ENCODE measurements at regions not wholly inside any gene's neighbourhood (a gene's known extent, or its start where the extent isn't known, plus 50 kb on each side); places are given as distances from the start of the nearest gene placed in this dataset.
"Not testable (repeated sequence)": the region's sequence is repeated elsewhere in the genome, so short reads cannot be mapped to it uniquely, and the experiment has no call there.

GRCh38 chr21:23119491-23119890 is 2121.3 kb downstream of the NCAM2 start:
- Histone ChIP-seq H3K27ac (no peak overlapping the region), H3K4me3 (no peak overlapping the region)
- DNase-seq (ENCODE audit: low spot score) = no peak
- TF ChIP-seq CTCF (IDR thresholded peaks at IDR 0.05) = no peak

GRCh38 chr21:23127973-23128372 is 2129.8 kb downstream of the NCAM2 start:
- no peak for TF ChIP-seq CTCF (IDR thresholded peaks at IDR 0.05)
- DNase-seq (ENCODE audit: low spot score) = no peak
- Histone ChIP-seq H3K4me3 (no peak overlapping the region), H3K27ac (no peak overlapping the region)

- Histone ChIP-seq H3K4me3 (no peak overlapping the region), H3K27ac (no peak overlapping the region)
- no peak for DNase-seq (ENCODE audit: low spot score)
- no peak for TF ChIP-seq CTCF (IDR thresholded peaks at IDR 0.05)
Observed at GRCh38 chr21:23130308-23130707, 2132.1 kb downstream of the NCAM2 start.

GRCh38 chr21:23131177-23131576 is 2133.0 kb downstream of the NCAM2 start:
- DNase-seq (ENCODE audit: low spot score) = no peak
- H3K4me3 ChIP-seq = no peak overlapping the region
- TF ChIP-seq CTCF (IDR thresholded peaks at IDR 0.05) = no peak
- H3K27ac ChIP-seq = no peak overlapping the region

- no peak for TF ChIP-seq CTCF (IDR thresholded peaks at IDR 0.05)
- DNase-seq (ENCODE audit: low spot score) = no peak
- Histone ChIP-seq H3K4me3 (no peak overlapping the region), H3K27ac (no peak overlapping the region)
Observed at GRCh38 chr21:23138797-23139196, 2140.6 kb downstream of the NCAM2 start.

DNA sequence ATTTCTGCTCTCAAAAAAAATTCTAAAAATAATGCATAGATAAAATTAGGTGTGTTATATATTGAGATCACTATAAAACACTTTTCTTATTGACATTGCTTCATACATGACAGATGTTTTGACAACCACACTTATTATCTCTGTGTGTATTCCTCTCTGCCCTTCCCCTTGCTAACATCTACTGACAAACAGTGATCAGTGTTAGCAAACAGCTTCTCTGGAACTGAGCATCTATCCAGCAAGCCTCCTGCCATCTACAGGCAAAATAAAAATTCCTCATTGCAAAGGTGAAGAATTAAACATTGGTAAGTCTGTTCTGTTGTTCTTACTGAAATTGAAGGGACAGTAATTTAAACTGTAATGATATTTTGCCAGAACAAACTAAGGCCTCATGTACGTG is 2153.9 kb downstream of the NCAM2 start:
- DNase-seq (ENCODE audit: low spot score) = no peak
- TF ChIP-seq CTCF (IDR thresholded peaks at IDR 0.05) = no peak
- Histone ChIP-seq H3K27ac (no peak overlapping the region), H3K4me3 (no peak overlapping the region)

DNA sequence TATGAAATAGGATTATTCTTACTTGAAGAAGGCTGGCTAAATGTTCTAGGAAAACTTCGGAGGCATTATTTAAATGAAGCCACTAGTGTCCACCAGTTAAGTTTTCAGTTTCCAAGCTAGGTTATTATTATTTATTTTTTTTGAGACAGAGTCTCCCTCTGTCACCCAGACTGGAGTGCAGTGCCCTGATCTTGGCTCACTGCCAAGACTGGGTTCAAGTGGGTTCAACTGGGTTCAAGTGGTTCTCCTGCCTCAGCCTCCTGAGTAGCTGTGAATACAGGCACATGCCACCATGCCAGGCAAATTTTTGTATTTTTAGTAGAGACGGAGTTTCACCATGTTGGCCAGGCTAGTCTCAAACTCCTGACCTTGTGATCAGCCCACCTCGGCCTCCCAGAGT is 2155.6 kb downstream of the NCAM2 start:
- not testable (repeated sequence) for H3K4me3 ChIP-seq; DNase-seq (ENCODE audit: low spot score); H3K27ac ChIP-seq

DNA sequence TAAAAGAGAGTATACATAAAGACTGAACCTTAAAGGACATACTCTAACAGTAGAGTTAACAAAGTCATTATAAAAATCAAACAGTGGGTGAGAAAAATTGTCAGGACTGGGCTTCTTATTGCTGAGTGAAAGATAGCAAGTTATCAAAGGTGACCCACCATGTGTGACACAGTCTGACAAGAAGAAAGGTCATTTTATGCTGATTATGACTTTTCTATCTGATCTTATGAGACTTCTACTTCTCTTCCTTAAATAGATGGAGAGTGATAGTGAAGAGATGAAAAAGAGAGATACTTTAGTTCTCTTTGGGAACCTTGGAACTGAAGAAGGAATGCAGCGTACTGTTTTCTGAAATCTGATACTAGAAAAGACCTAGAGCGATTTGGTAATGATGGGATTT is 2157.1 kb downstream of the NCAM2 start:
- no peak for DNase-seq (ENCODE audit: low spot score)
- TF ChIP-seq CTCF (IDR thresholded peaks at IDR 0.05) = no peak
- Histone ChIP-seq H3K4me3 (no peak overlapping the region), H3K27ac (no peak overlapping the region)

Measured in coronary artery (tissue), 2 donors.